IMR-90 (cell line): ENCODE measurements at regions not wholly inside any gene's neighbourhood (a gene's known extent, or its start where the extent isn't known, plus 50 kb on each side); places are given as distances from the start of the nearest gene placed in this dataset.

Experiments used
- ATAC-seq: fragments of 200-7000 bp; cut with Tn5 transposase; 2 replicates; pipeline ENCODE4 v1.9.1; 2020; ENCODE audit warnings: low read depth, mild to moderate bottlenecking, moderate library complexity
- BruUV-seq: library from RNA; stranded (reverse); fragments of 400-500 nt; replicated peaks from 2 replicates; lab custom pipeline; 2021; lab: Mats Ljungman, UMichigan
- CTCF ChIA-PET: fragments of 300-600 bp; formaldehyde crosslinking; extraction: SDS; loops from one replicate; lab custom pipeline; 2021; ENCODE audit warnings: antibody characterized with exemption; lab: Yijun Ruan, JAX
- POLR2A ChIA-PET: fragments of 300-600 bp; sonication (Branson Sonifier 250); formaldehyde crosslinking; loops from one replicate; lab custom pipeline; 2022; ENCODE audit warnings: antibody characterized with exemption; ENCODE audit not compliant: unreplicated experiment; lab: Charles Lee
- DNase-seq: peaks from one replicate; pipeline ENCODE4 v3.0.0; 2013
- H2AFZ ChIP-seq: replicated peaks from 2 replicates; pipeline ENCODE3; 2013; ENCODE audit warnings: low read length, mild to moderate bottlenecking; ENCODE audit not compliant: poor library complexity
- H2AK5ac ChIP-seq: 2 replicates; pipeline ENCODE4 v1.6.1; 2013; ENCODE audit warnings: low read depth, low read length, inconsistent platforms
- H2AK9ac ChIP-seq: replicated peaks from 2 replicates; pipeline ENCODE3; 2013; ENCODE audit warnings: mild to moderate bottlenecking, low read depth, low read length, moderate library complexity; ENCODE audit not compliant: poor library complexity
- H2BK120ac ChIP-seq: 2 replicates; pipeline ENCODE4 v1.6.1; 2013; ENCODE audit warnings: low read depth, low read length, inconsistent platforms
- H2BK15ac ChIP-seq: 3 replicates; pipeline ENCODE4 v1.6.1; 2013; ENCODE audit warnings: low read depth, low read length, inconsistent platforms
- H2BK20ac ChIP-seq: 2 replicates; pipeline ENCODE4 v1.6.1; 2013; ENCODE audit warnings: low read depth, mild to moderate bottlenecking, inconsistent platforms, low read length, moderate library complexity
- H2BK5ac ChIP-seq: 2 replicates; pipeline ENCODE4 v1.6.1; 2013; ENCODE audit warnings: mild to moderate bottlenecking, low read depth, low read length, inconsistent platforms; ENCODE audit not compliant: poor library complexity, severe bottlenecking
- H3K14ac ChIP-seq: replicated peaks from 2 replicates; pipeline ENCODE4 v1.6.1; 2013; ENCODE audit warnings: low read depth, low read length, inconsistent platforms
- H3K18ac ChIP-seq: 2 replicates; pipeline ENCODE4 v1.6.1; 2013; ENCODE audit warnings: low read depth, low read length, control low read depth
- H3K23ac ChIP-seq: 2 replicates; pipeline ENCODE4 v1.6.1; 2013; ENCODE audit warnings: low read depth, low read length, inconsistent platforms
- H3K27ac ChIP-seq: 2 replicates; pipeline ENCODE4 v1.5.1; 2013; ENCODE audit warnings: mild to moderate bottlenecking, control low read depth, low read length; ENCODE audit not compliant: insufficient read depth
- H3K27me3 ChIP-seq: 2 replicates; pipeline ENCODE4 v1.6.1; 2013; ENCODE audit warnings: low read length; ENCODE audit not compliant: control insufficient read depth, insufficient read depth
- H3K36me3 ChIP-seq: 2 replicates; pipeline ENCODE4 v1.6.1; 2013; ENCODE audit warnings: low read length, mixed read lengths; ENCODE audit not compliant: control insufficient read depth, insufficient read depth
- H3K4ac ChIP-seq: 2 replicates; pipeline ENCODE4 v1.6.1; 2013; ENCODE audit warnings: low read depth, low read length, inconsistent platforms
- H3K4me1 ChIP-seq: 2 replicates; pipeline ENCODE4 v1.6.1; 2013; ENCODE audit warnings: low read length, mixed read lengths; ENCODE audit not compliant: control insufficient read depth, insufficient read depth
- H3K4me2 ChIP-seq: 2 replicates; pipeline ENCODE4 v1.6.1; 2013; ENCODE audit warnings: low read depth, mild to moderate bottlenecking, control low read depth, low read length, moderate library complexity
- H3K4me3 ChIP-seq: 2 replicates; pipeline ENCODE4 v1.5.1; 2013; ENCODE audit warnings: low read depth, mild to moderate bottlenecking, control low read depth, low read length, moderate library complexity; ENCODE audit not compliant: insufficient read depth
- H3K56ac ChIP-seq: 2 replicates; pipeline ENCODE4 v1.6.1; 2013; ENCODE audit warnings: low read length, inconsistent platforms; ENCODE audit not compliant: insufficient read depth; ENCODE audit errors: extremely low read depth
- H3K79me1 ChIP-seq, 2 experiments: 2 replicates each; pipeline ENCODE4 v1.6.1; 2013; ENCODE audit warnings: low read length in 2 of 2, inconsistent platforms in 1 of 2, low read depth in 1 of 2
- H3K9ac ChIP-seq: 2 replicates; pipeline ENCODE4 v1.6.1; 2013; ENCODE audit warnings: low read depth, low read length, control low read depth
- H3K9me1 ChIP-seq: 2 replicates; pipeline ENCODE4 v1.6.1; 2013; ENCODE audit warnings: low read length, inconsistent platforms; ENCODE audit not compliant: insufficient read depth
- H3K9me3 ChIP-seq: 2 replicates; pipeline ENCODE4 v1.6.1; 2013; ENCODE audit warnings: low read length; ENCODE audit not compliant: control insufficient read depth, insufficient read depth
- H4K20me1 ChIP-seq: 2 replicates; pipeline ENCODE4 v1.6.1; 2013; ENCODE audit warnings: low read length, inconsistent platforms; ENCODE audit not compliant: insufficient read depth
- H4K5ac ChIP-seq: 2 replicates; pipeline ENCODE4 v1.6.1; 2013; ENCODE audit warnings: mild to moderate bottlenecking, low read depth, low read length, control low read depth
- H4K8ac ChIP-seq, 2 experiments: 2 replicates each; pipeline ENCODE4 v1.6.1; 2013; ENCODE audit warnings: low read depth in 2 of 2, low read length in 2 of 2, control low read depth in 1 of 2, inconsistent platforms in 1 of 2
- H4K91ac ChIP-seq: 2 replicates; pipeline ENCODE4 v1.6.1; 2013; ENCODE audit warnings: low read depth, low read length, inconsistent platforms; ENCODE audit not compliant: insufficient read depth
- BHLHE40 ChIP-seq: fragments of 150-350 bp; IDR thresholded peaks from 2 replicates; pipeline ENCODE4 v1.6.1; 2016; ENCODE audit warnings: mild to moderate bottlenecking, low read depth, low read length
- CEBPB ChIP-seq: IDR thresholded peaks from 2 replicates; pipeline ENCODE4 v1.6.1; 2012; ENCODE audit warnings: low read depth, low read length, improper control_type of control experiment
- CHD1 ChIP-seq: IDR thresholded peaks from 2 replicates; pipeline ENCODE4 v1.6.1; 2012; ENCODE audit warnings: low read depth, low read length, improper control_type of control experiment
- MAFK ChIP-seq: IDR thresholded peaks from 2 replicates; pipeline ENCODE4 v1.6.1; 2012; ENCODE audit warnings: low read depth, low read length, improper control_type of control experiment
- MAZ ChIP-seq: IDR thresholded peaks from 2 replicates; pipeline ENCODE4 v1.6.1; 2012; ENCODE audit warnings: low read depth, mild to moderate bottlenecking, low read length, improper control_type of control experiment, moderate library complexity, borderline replicate concordance
- MXI1 ChIP-seq: IDR thresholded peaks from 2 replicates; pipeline ENCODE4 v1.6.1; 2012; ENCODE audit warnings: low read depth, mild to moderate bottlenecking, low read length, moderate library complexity, borderline replicate concordance
- NFE2L2 ChIP-seq: fragments of 150-350 bp; IDR thresholded peaks from 2 replicates; pipeline ENCODE4 v1.6.1; 2016; ENCODE audit warnings: low read depth, mild to moderate bottlenecking, low read length
- POLR2A ChIP-seq: IDR thresholded peaks from 2 replicates; pipeline ENCODE4 v1.6.1; 2012; ENCODE audit warnings: mild to moderate bottlenecking, low read depth, low read length
- SMC3 ChIP-seq: fragments of 150-350 bp; IDR thresholded peaks from 2 replicates; pipeline ENCODE4 v1.6.1; 2016; ENCODE audit warnings: low read depth, mild to moderate bottlenecking, antibody characterized with exemption, low read length, moderate library complexity
- WGBS, 2 experiments: methylation state at CpG; one replicate each; pipeline versions ENCODE4 v1.1.5 to v1.1.7; 2013; ENCODE audit warnings: missing lambda C conversion rate in 2 of 2; ENCODE audit not compliant: insufficient read length in 1 of 2; ENCODE audit errors: extremely low coverage in 2 of 2; 5-methylcytosine and 5-hydroxymethylcytosine counted together
- dilution Hi-C: fragments of 300-500 bp; cut with HindIII; formaldehyde crosslinking; loops from one replicate; pipeline ENCODE4 v1.14.3; 2018; ENCODE audit warnings: low sequenced_read_pairs; ENCODE audit not compliant: unreplicated experiment
- in situ Hi-C: fragments of 300-500 bp; cut with MboI; formaldehyde crosslinking; loops from 3 replicates; pipeline ENCODE4 v1.14.3; 2019; ENCODE audit warnings: low sequenced_read_pairs, inconsistent platforms, mixed read lengths
- intact Hi-C: fragments of 100-400 bp; cut with micrococcal nuclease; formaldehyde crosslinking; loops from 2 replicates; pipeline ENCODE4 v1.10.0; 2022
- TF ChIP-seq, protein P1 (sequence below): fragments of 150-350 bp; IDR thresholded peaks from 2 replicates; pipeline ENCODE4 v1.6.1; 2016; ENCODE audit warnings: low read depth, mild to moderate bottlenecking, low read length, moderate library complexity, borderline replicate concordance
- TF ChIP-seq, protein P2 (sequence below): fragments of 150-350 bp; IDR thresholded peaks from 2 replicates; pipeline ENCODE4 v1.6.1; 2017; ENCODE audit warnings: mild to moderate bottlenecking, antibody characterized with exemption, low read length, low read depth
- TF ChIP-seq, protein P3 (sequence below): conservative IDR thresholded peaks from 2 replicates; pipeline ENCODE4 v1.5.1; 2012; ENCODE audit warnings: mild to moderate bottlenecking, low read depth, low read length, improper control_type of control experiment

DNA sequence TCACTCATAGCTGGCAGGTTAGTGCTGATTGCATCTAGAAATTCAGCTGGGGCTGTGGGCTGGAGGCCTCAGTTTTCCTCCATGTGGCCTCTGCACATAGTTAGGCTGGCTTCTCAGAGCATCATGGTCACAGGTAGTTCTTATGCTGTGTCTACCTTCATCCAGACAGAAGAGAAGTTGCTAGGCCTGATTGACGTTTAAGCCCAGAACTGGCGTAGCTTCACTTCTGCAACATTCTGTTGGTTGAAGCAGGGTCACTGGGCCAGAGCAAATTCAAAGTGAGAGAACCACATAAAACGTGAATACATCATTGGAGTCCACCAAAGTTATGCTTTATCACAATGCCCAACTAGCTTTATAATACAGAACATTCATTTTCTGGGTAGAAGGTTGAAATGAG lies 116.0 kb downstream of the SPP2 start:
- Histone ChIP-seq H3K27ac (no peak overlapping the region), H3K18ac (no peak overlapping the region)
- POLR2A ChIA-PET = no interaction called here

More for the DNA sequence above, 116.0 kb downstream of the SPP2 start:
- Histone ChIP-seq H3K4me2 (no peak overlapping the region), H3K9ac (no peak overlapping the region), H3K4ac (no peak overlapping the region), H2AK9ac (peak overlapping the region; percentile 37), H2BK5ac (no peak overlapping the region), H3K79me1 (no peaks in the 10 kb centered on the region), H3K27me3 (peaks cover 9% of the 10 kb centered on the region), H4K91ac (no peak overlapping the region), H3K9me3 (no peaks in the 10 kb centered on the region), H2BK120ac (no peak overlapping the region), H3K36me3 (no peaks in the 10 kb centered on the region), H2BK15ac (no peak overlapping the region), H3K56ac (no peak overlapping the region), H4K8ac (no peak overlapping the region), H2AK5ac (no peak overlapping the region), H3K4me1 (no peaks in the 10 kb centered on the region), H3K14ac (no peak overlapping the region), H3K4me3 (no peak overlapping the region), H4K20me1 (no peaks in the 10 kb centered on the region), H3K23ac (no peak overlapping the region), H4K5ac (no peak overlapping the region), H3K9me1 (no peaks in the 10 kb centered on the region), H2BK20ac (no peak overlapping the region), H2AFZ (no peak overlapping the region)
- no peak for TF ChIP-seq POLR2A
- TF ChIP-seq, protein P1, sequence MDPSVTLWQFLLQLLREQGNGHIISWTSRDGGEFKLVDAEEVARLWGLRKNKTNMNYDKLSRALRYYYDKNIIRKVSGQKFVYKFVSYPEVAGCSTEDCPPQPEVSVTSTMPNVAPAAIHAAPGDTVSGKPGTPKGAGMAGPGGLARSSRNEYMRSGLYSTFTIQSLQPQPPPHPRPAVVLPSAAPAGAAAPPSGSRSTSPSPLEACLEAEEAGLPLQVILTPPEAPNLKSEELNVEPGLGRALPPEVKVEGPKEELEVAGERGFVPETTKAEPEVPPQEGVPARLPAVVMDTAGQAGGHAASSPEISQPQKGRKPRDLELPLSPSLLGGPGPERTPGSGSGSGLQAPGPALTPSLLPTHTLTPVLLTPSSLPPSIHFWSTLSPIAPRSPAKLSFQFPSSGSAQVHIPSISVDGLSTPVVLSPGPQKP = no peak
- no peak for TF ChIP-seq SMC3
- TF ChIP-seq NFE2L2 = no peak
- no peak for TF ChIP-seq MAZ
- TF ChIP-seq MAFK = no peak
- TF ChIP-seq, protein P2, sequence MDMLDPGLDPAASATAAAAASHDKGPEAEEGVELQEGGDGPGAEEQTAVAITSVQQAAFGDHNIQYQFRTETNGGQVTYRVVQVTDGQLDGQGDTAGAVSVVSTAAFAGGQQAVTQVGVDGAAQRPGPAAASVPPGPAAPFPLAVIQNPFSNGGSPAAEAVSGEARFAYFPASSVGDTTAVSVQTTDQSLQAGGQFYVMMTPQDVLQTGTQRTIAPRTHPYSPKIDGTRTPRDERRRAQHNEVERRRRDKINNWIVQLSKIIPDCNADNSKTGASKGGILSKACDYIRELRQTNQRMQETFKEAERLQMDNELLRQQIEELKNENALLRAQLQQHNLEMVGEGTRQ = no peak
- no peak for TF ChIP-seq BHLHE40
- TF ChIP-seq, protein P3, sequence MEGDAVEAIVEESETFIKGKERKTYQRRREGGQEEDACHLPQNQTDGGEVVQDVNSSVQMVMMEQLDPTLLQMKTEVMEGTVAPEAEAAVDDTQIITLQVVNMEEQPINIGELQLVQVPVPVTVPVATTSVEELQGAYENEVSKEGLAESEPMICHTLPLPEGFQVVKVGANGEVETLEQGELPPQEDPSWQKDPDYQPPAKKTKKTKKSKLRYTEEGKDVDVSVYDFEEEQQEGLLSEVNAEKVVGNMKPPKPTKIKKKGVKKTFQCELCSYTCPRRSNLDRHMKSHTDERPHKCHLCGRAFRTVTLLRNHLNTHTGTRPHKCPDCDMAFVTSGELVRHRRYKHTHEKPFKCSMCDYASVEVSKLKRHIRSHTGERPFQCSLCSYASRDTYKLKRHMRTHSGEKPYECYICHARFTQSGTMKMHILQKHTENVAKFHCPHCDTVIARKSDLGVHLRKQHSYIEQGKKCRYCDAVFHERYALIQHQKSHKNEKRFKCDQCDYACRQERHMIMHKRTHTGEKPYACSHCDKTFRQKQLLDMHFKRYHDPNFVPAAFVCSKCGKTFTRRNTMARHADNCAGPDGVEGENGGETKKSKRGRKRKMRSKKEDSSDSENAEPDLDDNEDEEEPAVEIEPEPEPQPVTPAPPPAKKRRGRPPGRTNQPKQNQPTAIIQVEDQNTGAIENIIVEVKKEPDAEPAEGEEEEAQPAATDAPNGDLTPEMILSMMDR = no peak
- TF ChIP-seq CHD1 = no peak
- TF ChIP-seq CEBPB = no peak
- no peak for TF ChIP-seq MXI1
- BruUV-seq = no TSS peak
- in situ Hi-C loops = no loop called here
- no CpG with 5 or more reads among the region's 3 CpGs for WGBS, 2 experiments
- ATAC-seq (no peak), DNase-seq (no peak)
- intact Hi-C loops = no loop called here
- dilution Hi-C loops = no loop called here
- CTCF ChIA-PET = no interaction called here
